Hepatocyte (in vitro differentiated cells): ENCODE measurements at regions not wholly inside any gene's neighbourhood (a gene's known extent, or its start where the extent isn't known, plus 50 kb on each side); places are given as distances from the start of the nearest gene placed in this dataset.

Experiments used
- DNase-seq: peaks from one replicate; pipeline ENCODE4 v3.0.0-alpha.2; 2016; ENCODE audit warnings: low spot score
- H2AFZ ChIP-seq: fragments of 200-600 bp; sonication (generic); 2 replicates; pipeline ENCODE4 v1.6.0; 2016; ENCODE audit warnings: antibody characterized with exemption, mild to moderate bottlenecking
- H3K27ac ChIP-seq: fragments of 200-600 bp; sonication (generic); 2 replicates; pipeline ENCODE4 v1.5.1; 2016; ENCODE audit warnings: mild to moderate bottlenecking
- H3K27me3 ChIP-seq: fragments of 200-600 bp; sonication (generic); 2 replicates; pipeline ENCODE4 v1.6.1; 2016
- H3K36me3 ChIP-seq: fragments of 200-600 bp; sonication (generic); replicated peaks from 2 replicates; pipeline ENCODE4 v1.5.1; 2016; ENCODE audit warnings: low read depth; ENCODE audit not compliant: insufficient read depth
- H3K4me1 ChIP-seq: fragments of 200-600 bp; sonication (generic); 2 replicates; pipeline ENCODE4 v1.5.1; 2016; ENCODE audit warnings: mild to moderate bottlenecking, moderate library complexity; ENCODE audit not compliant: insufficient read depth
- H3K4me2 ChIP-seq: fragments of 200-600 bp; sonication (generic); 2 replicates; pipeline ENCODE4 v1.6.0; 2016
- H3K4me3 ChIP-seq: fragments of 200-600 bp; sonication (generic); 2 replicates; pipeline ENCODE4 v1.5.1; 2016; ENCODE audit warnings: mild to moderate bottlenecking
- H3K79me2 ChIP-seq: fragments of 200-600 bp; sonication (generic); 2 replicates; pipeline ENCODE4 v1.6.0; 2017; ENCODE audit warnings: mild to moderate bottlenecking
- H3K9me2 ChIP-seq: fragments of 200-600 bp; sonication (generic); replicated peaks from 2 replicates; pipeline ENCODE4 v1.6.0; 2017; ENCODE audit warnings: mild to moderate bottlenecking; ENCODE audit not compliant: insufficient read depth
- H3K9me3 ChIP-seq: fragments of 200-600 bp; sonication (generic); 2 replicates; pipeline ENCODE4 v1.5.1; 2016; ENCODE audit warnings: low read depth, mild to moderate bottlenecking
- H4K20me1 ChIP-seq: fragments of 200-600 bp; sonication (generic); 2 replicates; pipeline ENCODE4 v1.6.0; 2016; ENCODE audit warnings: mild to moderate bottlenecking; ENCODE audit not compliant: insufficient read depth, poor library complexity, severe bottlenecking
- EZH2 ChIP-seq: fragments of 200-600 bp; sonication (generic); IDR thresholded peaks from 2 replicates; pipeline ENCODE4 v1.6.1; 2016; ENCODE audit warnings: antibody characterized with exemption, mild to moderate bottlenecking, borderline replicate concordance
- EZH2phosphoT487 ChIP-seq: fragments of 200-600 bp; sonication (generic); IDR thresholded peaks from one replicate; pipeline ENCODE4 v1.6.1; 2018; ENCODE audit warnings: antibody characterized with exemption, mild to moderate bottlenecking, low read depth, moderate library complexity; ENCODE audit not compliant: unreplicated experiment, severe bottlenecking
- WGBS: methylation state at CpG from one replicate; pipeline ENCODE4 v1.1.6; 2016; ENCODE audit warnings: low lambda C conversion rate; ENCODE audit errors: missing lambda C conversion rate; 5-methylcytosine and 5-hydroxymethylcytosine counted together
- TF ChIP-seq, protein P1 (sequence below): fragments of 200-600 bp; sonication (generic); IDR thresholded peaks from 2 replicates; pipeline ENCODE4 v1.5.1; 2016; ENCODE audit warnings: antibody characterized with exemption, mild to moderate bottlenecking; ENCODE audit not compliant: poor library complexity

DNA sequence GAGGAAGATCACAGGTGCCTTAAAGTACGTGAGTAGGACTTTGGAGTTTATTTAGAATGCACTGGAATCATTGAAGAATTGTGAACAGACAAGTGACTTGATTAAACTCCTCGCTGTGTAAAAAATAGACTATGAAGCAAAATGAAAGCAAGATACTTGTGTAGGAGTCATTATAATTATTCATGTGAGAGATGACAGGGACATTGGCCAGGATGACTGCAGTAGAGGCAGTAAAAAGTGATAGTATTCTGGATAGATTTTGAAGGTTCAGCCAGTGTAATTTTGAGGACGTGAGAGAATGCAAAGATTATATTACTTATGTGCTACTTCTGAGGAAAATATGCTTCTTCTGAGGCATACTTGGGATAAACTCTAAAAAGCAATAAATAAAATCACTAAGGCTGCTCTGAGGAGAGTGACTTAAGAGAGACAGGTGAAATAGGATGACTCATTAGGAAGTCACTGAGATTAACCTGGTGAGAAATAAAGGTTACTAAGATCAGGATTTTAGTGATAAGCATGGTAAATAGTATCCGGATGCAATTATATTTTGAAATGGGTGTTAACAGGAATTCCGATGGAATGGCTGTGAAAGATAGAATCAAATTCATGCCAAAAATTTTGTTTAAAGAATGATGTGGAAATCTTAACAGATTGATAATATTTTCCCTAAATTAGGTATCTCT is 202.0 kb downstream of the CENPW start:
- no peaks in the 10 kb centered on the region for H3K9me3 ChIP-seq
- H3K9me2 ChIP-seq: no peaks in the 10 kb centered on the region
- no peaks in the 10 kb centered on the region for H3K36me3 ChIP-seq
- no peaks in the 10 kb centered on the region for H4K20me1 ChIP-seq
- no peak overlapping the region for H3K4me2 ChIP-seq
- H3K4me1 ChIP-seq: no peaks in the 10 kb centered on the region
- no peaks in the 10 kb centered on the region for H3K27me3 ChIP-seq
- H3K27ac ChIP-seq: no peak overlapping the region
- no peak overlapping the region for H2AFZ ChIP-seq
- no peaks in the 10 kb centered on the region for H3K79me2 ChIP-seq
- TF ChIP-seq EZH2phosphoT487 (no peak), EZH2 (no peak)
- TF ChIP-seq, protein P1, sequence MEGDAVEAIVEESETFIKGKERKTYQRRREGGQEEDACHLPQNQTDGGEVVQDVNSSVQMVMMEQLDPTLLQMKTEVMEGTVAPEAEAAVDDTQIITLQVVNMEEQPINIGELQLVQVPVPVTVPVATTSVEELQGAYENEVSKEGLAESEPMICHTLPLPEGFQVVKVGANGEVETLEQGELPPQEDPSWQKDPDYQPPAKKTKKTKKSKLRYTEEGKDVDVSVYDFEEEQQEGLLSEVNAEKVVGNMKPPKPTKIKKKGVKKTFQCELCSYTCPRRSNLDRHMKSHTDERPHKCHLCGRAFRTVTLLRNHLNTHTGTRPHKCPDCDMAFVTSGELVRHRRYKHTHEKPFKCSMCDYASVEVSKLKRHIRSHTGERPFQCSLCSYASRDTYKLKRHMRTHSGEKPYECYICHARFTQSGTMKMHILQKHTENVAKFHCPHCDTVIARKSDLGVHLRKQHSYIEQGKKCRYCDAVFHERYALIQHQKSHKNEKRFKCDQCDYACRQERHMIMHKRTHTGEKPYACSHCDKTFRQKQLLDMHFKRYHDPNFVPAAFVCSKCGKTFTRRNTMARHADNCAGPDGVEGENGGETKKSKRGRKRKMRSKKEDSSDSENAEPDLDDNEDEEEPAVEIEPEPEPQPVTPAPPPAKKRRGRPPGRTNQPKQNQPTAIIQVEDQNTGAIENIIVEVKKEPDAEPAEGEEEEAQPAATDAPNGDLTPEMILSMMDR: no peak
- DNase-seq: no peak
- H3K4me3 ChIP-seq: no peak overlapping the region
- 76% methylated on average over 5 of the region's 5 CpGs for WGBS

DNA sequence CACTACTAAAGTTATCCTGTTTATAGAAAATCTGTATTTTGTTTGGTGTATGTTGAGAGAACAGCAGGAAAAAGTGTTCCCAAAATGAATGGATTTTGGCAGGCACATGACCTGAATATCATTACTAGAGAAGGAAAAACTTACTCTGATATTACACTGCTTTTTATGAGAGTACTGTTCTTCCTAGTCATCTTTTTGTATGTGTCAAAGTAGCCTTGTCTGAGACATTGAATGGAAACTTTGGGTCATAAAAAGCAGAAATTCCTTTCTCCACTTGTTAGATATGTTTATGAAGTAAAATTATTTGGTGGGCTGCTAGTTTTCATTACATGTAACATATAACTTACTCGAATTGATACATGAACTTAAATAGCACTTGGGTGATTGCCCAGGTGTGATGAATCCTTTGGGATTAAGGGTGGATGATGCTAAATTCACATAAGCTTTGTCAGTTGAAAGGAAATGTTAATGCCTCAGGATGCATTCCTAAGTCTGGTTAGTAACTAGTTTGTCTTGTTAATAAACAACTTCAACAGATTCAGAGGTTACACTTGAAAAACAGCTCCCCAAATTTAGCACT is 206.7 kb downstream of the CENPW start:
- DNase-seq: no peak
- Histone ChIP-seq H3K4me1 (no peaks in the 10 kb centered on the region), H3K4me2 (no peak overlapping the region), H3K79me2 (no peaks in the 10 kb centered on the region), H4K20me1 (no peaks in the 10 kb centered on the region), H3K27me3 (no peaks in the 10 kb centered on the region), H3K27ac (no peak overlapping the region), H3K9me2 (no peaks in the 10 kb centered on the region), H3K9me3 (no peaks in the 10 kb centered on the region), H2AFZ (no peak overlapping the region), H3K4me3 (no peak overlapping the region), H3K36me3 (no peaks in the 10 kb centered on the region)
- WGBS: 55% methylated on average over 1 of the region's 1 CpG
- TF ChIP-seq EZH2phosphoT487 (no peak), EZH2 (no peak)
- TF ChIP-seq, protein P1: no peak

DNA sequence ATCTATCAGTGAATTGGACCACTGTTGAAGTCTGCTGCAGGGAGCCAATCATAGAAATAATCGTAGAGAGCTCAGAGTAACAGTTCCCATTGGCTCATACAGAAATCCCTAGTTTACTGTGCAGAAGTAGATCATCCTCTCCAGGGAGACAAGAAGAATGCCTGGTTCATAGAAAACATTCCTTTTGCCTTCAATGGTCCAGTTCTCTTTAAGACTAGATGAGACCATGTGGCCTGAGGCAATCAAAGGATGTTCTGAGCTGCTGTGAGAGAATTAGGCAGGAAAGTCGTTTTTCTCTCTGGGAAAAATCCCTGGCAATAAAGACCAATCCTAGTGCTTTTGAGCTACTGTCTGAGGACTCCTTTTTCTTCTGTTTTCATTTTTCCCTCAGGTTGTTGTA is 208.4 kb downstream of the CENPW start:
- 66% methylated on average over 2 of the region's 2 CpGs for WGBS
- no peaks in the 10 kb centered on the region for H3K27me3 ChIP-seq
- no peaks in the 10 kb centered on the region for H3K79me2 ChIP-seq
- H3K27ac ChIP-seq: no peak overlapping the region
- TF ChIP-seq EZH2: no peak
- no peaks in the 10 kb centered on the region for H3K4me1 ChIP-seq
- H2AFZ ChIP-seq: no peak overlapping the region
- no peaks in the 10 kb centered on the region for H4K20me1 ChIP-seq
- no peak overlapping the region for H3K4me2 ChIP-seq
- DNase-seq: no peak
- no peaks in the 10 kb centered on the region for H3K36me3 ChIP-seq
- H3K9me3 ChIP-seq: no peaks in the 10 kb centered on the region
- H3K4me3 ChIP-seq: no peak overlapping the region
- no peaks in the 10 kb centered on the region for H3K9me2 ChIP-seq

DNA sequence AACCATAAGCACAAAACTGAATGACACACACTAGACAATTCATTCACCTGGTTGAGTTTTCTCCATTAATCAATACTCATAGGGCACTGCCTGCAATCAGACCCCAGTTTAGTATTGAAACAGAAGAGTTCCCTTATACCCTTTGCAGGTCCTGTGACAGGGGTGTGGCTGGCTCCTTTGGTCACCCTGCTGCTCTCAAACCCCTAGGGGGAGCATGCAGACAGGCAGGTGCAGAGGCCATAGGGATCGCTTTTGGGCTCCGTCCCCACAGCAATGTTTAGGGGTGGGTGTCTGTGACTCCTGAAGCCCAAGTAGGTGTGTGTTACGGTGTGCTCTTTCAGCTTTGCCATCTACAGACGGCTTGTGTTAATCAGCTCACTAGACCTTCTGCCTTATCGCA is 210.4 kb downstream of the CENPW start:
- no peak for TF ChIP-seq EZH2phosphoT487
- TF ChIP-seq EZH2: no peak
- TF ChIP-seq, protein P1: no peak
- H3K27ac ChIP-seq: no peak overlapping the region
- 92% methylated on average over 5 of the region's 5 CpGs for WGBS

More for the DNA sequence above, 210.4 kb downstream of the CENPW start:
- Histone ChIP-seq H3K9me2 (no peaks in the 10 kb centered on the region), H3K36me3 (no peaks in the 10 kb centered on the region), H4K20me1 (no peaks in the 10 kb centered on the region), H3K4me3 (no peak overlapping the region), H3K4me2 (no peak overlapping the region), H3K79me2 (no peaks in the 10 kb centered on the region), H3K27me3 (no peaks in the 10 kb centered on the region), H3K9me3 (no peaks in the 10 kb centered on the region), H2AFZ (no peak overlapping the region), H3K4me1 (no peaks in the 10 kb centered on the region)
- DNase-seq: no peak
